Calu3 (cell line): ENCODE measurements at regions not wholly inside any gene's neighbourhood (a gene's known extent, or its start where the extent isn't known, plus 50 kb on each side); places are given as distances from the start of the nearest gene placed in this dataset.

ENCODE experiments used
- BruUV-seq: library from RNA; stranded (reverse); fragments of 400-500 nt; replicated peaks from 2 replicates; lab custom pipeline; 2021; lab: Mats Ljungman, UMichigan
- CTCF ChIA-PET: fragments of 300-600 bp; sonication (Branson Sonifier 250); formaldehyde crosslinking; loops from one replicate; lab custom pipeline; 2022; ENCODE audit warnings: antibody characterized with exemption; lab: Charles Lee
- DNase-seq: peaks from one replicate; pipeline ENCODE4 v3.0.0; 2022
- H3K27ac Mint-ChIP-seq: one replicate; pipeline ENCODE4 v1.8.0; 2022; ENCODE audit warnings: mixed read lengths; ENCODE audit not compliant: unreplicated experiment
- H3K27me3 Mint-ChIP-seq: one replicate; pipeline ENCODE4 v1.8.0; 2022; ENCODE audit warnings: mixed read lengths; ENCODE audit not compliant: unreplicated experiment
- H3K36me3 Mint-ChIP-seq: one replicate; pipeline ENCODE4 v1.8.0; 2022; ENCODE audit warnings: mild to moderate bottlenecking, moderate library complexity, mixed read lengths; ENCODE audit not compliant: insufficient read depth, unreplicated experiment
- H3K4me1 Mint-ChIP-seq: one replicate; pipeline ENCODE4 v1.8.0; 2022; ENCODE audit warnings: mild to moderate bottlenecking, low read depth, mixed read lengths; ENCODE audit not compliant: unreplicated experiment
- H3K4me3 Mint-ChIP-seq: one replicate; pipeline ENCODE4 v1.8.0; 2022; ENCODE audit warnings: mild to moderate bottlenecking, low read depth, moderate library complexity, mixed read lengths; ENCODE audit not compliant: unreplicated experiment
- H3K9me3 Mint-ChIP-seq: one replicate; pipeline ENCODE4 v1.8.0; 2022; ENCODE audit warnings: low read depth, mixed read lengths; ENCODE audit not compliant: unreplicated experiment
- CTCF ChIP-seq: fragments of 200-600 bp; IDR thresholded peaks from one replicate; pipeline ENCODE4 v1.8.0; 2022; ENCODE audit warnings: antibody characterized with exemption; ENCODE audit not compliant: unreplicated experiment
- intact Hi-C: fragments of 100-400 bp; cut with micrococcal nuclease; formaldehyde crosslinking; loops from one replicate; pipeline ENCODE4 v1.10.0; 2022; ENCODE audit not compliant: unreplicated experiment

- H3K27me3 Mint-ChIP-seq = no peaks in the 10 kb centered on the region
- no peak overlapping the region for H3K27ac Mint-ChIP-seq
- H3K36me3 Mint-ChIP-seq = no peaks in the 10 kb centered on the region
Observed at GRCh38 chr12:75606956-75607355, 95.5 kb upstream of the KRR1 start.

GRCh38 chr12:75606151-75606550, 94.7 kb upstream of the KRR1 start:
- Mint-ChIP-seq H3K27ac (no peak overlapping the region), H3K4me3 (no peak overlapping the region), H3K27me3 (no peaks in the 10 kb centered on the region), H3K4me1 (no peaks in the 10 kb centered on the region), H3K9me3 (no peaks in the 10 kb centered on the region), H3K36me3 (no peaks in the 10 kb centered on the region)
- TF ChIP-seq CTCF = no peak
- DNase-seq = no peak
- intact Hi-C loops = no loop called here
- CTCF ChIA-PET = no interaction called here
- no TSS peak for BruUV-seq

More at GRCh38 chr12:75606956-75607355, 95.5 kb upstream of the KRR1 start:
- Mint-ChIP-seq H3K4me1 (no peaks in the 10 kb centered on the region), H3K9me3 (no peaks in the 10 kb centered on the region), H3K4me3 (no peak overlapping the region)
- CTCF ChIA-PET = interaction anchor here (1.0 kb wide), 1 partner anchor 16 kb away, joined by 3 read pairs; no protein-coding TSS in a partner anchor
- no TSS peak for BruUV-seq
- DNase-seq = no peak
- intact Hi-C loops = no loop called here
- TF ChIP-seq CTCF = no peak

GRCh38 chr12:75603475-75603874, 92.1 kb upstream of the KRR1 start:
- CTCF ChIA-PET = no interaction called here
- no peaks in the 10 kb centered on the region for H3K27me3 Mint-ChIP-seq
- DNase-seq = no peak

GRCh38 chr12:75602106-75602505, 90.7 kb upstream of the KRR1 start:
- H3K36me3 Mint-ChIP-seq = no peaks in the 10 kb centered on the region
- no peak overlapping the region for H3K4me3 Mint-ChIP-seq
- DNase-seq = no peak
- H3K27ac Mint-ChIP-seq = no peak overlapping the region
- no TSS peak for BruUV-seq
- no peaks in the 10 kb centered on the region for H3K9me3 Mint-ChIP-seq
- intact Hi-C loops = no loop called here
- no peaks in the 10 kb centered on the region for H3K4me1 Mint-ChIP-seq
- TF ChIP-seq CTCF = no peak
- CTCF ChIA-PET = interaction anchor here (0.9 to 1.1 kb wide), 2 partner anchors 305 to 443 kb away, joined by 3 read pairs; no protein-coding TSS in a partner anchor
- no peaks in the 10 kb centered on the region for H3K27me3 Mint-ChIP-seq

More at GRCh38 chr12:75603475-75603874, 92.1 kb upstream of the KRR1 start:
- H3K36me3 Mint-ChIP-seq = no peaks in the 10 kb centered on the region
- H3K4me1 Mint-ChIP-seq = no peaks in the 10 kb centered on the region
- no peak for TF ChIP-seq CTCF
- no peaks in the 10 kb centered on the region for H3K9me3 Mint-ChIP-seq
- H3K27ac Mint-ChIP-seq = no peak overlapping the region
- BruUV-seq = no TSS peak
- intact Hi-C loops = no loop called here
- no peak overlapping the region for H3K4me3 Mint-ChIP-seq
